ENCODE measurements at regions not wholly inside any gene's neighbourhood (a gene's known extent, or its start where the extent isn't known, plus 50 kb on each side); places are given as distances from the start of the nearest gene placed in this dataset.

DNA sequence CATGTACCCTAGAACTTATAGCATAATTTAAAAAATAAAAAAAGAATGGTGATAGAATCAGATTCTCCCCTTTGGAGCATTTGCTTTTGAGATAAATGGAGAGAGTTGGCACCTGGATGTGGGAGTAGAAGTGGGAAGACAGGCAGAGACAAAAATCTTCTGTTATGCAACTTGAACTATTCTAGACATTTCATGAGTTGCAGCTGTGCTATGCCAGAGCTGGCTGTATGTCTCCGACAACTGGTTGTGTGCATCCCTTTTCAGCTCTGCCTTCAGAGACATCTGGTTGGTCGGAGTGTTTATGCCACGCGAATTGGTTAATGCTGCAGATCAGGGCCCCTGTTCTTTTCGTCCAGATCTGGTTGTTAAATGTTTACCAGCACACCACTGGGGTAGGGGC is 161.3 kb downstream of the JRKL start:
- TF ChIP-seq POLR2A (IDR thresholded peaks at IDR 0.05; ENCODE audit: low read depth, low read length) (no peak), POLR2AphosphoS5 (IDR thresholded peaks at IDR 0.05; ENCODE audit: low read depth, low read length) (no peak)

Measured in GM12891 (cell line).